HCT116 (cell line): ENCODE measurements at regions not wholly inside any gene's neighbourhood (a gene's known extent, or its start where the extent isn't known, plus 50 kb on each side); places are given as distances from the start of the nearest gene placed in this dataset.

Experiments
- ATAC-seq: fragments of 200-7000 bp; cut with Tn5 transposase; 2 replicates; pipeline ENCODE4 v1.9.1; 2020; ENCODE audit warnings: mild to moderate bottlenecking, moderate library complexity
- BruUV-seq: library from RNA; stranded (reverse); fragments of 400-500 nt; replicated peaks from 2 replicates; lab custom pipeline; 2021; lab: Mats Ljungman, UMichigan
- CTCF ChIA-PET: fragments of 300-600 bp; sonication (Branson Sonifier 250); formaldehyde crosslinking; loops from one replicate; lab custom pipeline; 2021; ENCODE audit warnings: antibody characterized with exemption; lab: Charles Lee
- POLR2A ChIA-PET: fragments of 300-600, 350-600 bp; sonication (Branson Sonifier 250); formaldehyde crosslinking; loops from one replicate; lab custom pipeline; 2021; ENCODE audit warnings: antibody characterized with exemption; lab: Charles Lee
- RAD21 ChIA-PET, 2 experiments: fragments of 300-600 bp; sonication (Branson Sonifier 250); formaldehyde crosslinking; loops; one replicate each; lab custom pipeline; 2023; ENCODE audit warnings: low total read pairs in 2 of 2; ENCODE audit not compliant: uncharacterized antibody in 2 of 2, unreplicated experiment in 2 of 2, low non-redundant PET in 1 of 2; lab: Charles Lee
- DNase-seq: peaks from one replicate; pipeline ENCODE4 v3.0.0-alpha.2; 2010; ENCODE audit warnings: low read depth, low spot score
- H2AFZ ChIP-seq: fragments of 200-600 bp; shearing (Covaris generic), sonication (generic); 2 replicates; pipeline ENCODE4 v1.6.1; 2017; ENCODE audit warnings: low read depth, mixed run types, mixed read lengths, antibody characterized with exemption, low read length; ENCODE audit not compliant: poor library complexity, severe bottlenecking
- H3K27ac ChIP-seq: 2 replicates; pipeline ENCODE4 v1.5.1; 2012; ENCODE audit warnings: low read depth, low read length
- H3K27me3 ChIP-seq: fragments of 200-600 bp; sonication (generic); 2 replicates; pipeline ENCODE4 v1.6.1; 2016; ENCODE audit warnings: mixed run types, low read length, mixed read lengths; ENCODE audit not compliant: insufficient read depth
- H3K36me3 ChIP-seq, 2 experiments: fragments of 200-500 bp in 1 of 2; fragments of 200-600 bp in 1 of 2; sonication (Bioruptor generic) in 1 of 2; sonication (generic) in 1 of 2; 2 replicates each; pipeline versions ENCODE4 v1.5.1 to v1.6.1; 2014 to 2016; ENCODE audit warnings: low read length in 2 of 2, inconsistent platforms in 1 of 2, mixed read lengths in 1 of 2, mixed run types in 1 of 2; ENCODE audit not compliant: insufficient read depth in 2 of 2, control insufficient read depth in 1 of 2
- H3K4me1 ChIP-seq, 2 experiments: fragments of 200-600 bp in 1 of 2; sonication (generic) in 1 of 2; 2 replicates each; pipeline versions ENCODE4 v1.5.1 to v1.6.1; 2012 to 2017; ENCODE audit warnings: low read length in 2 of 2, inconsistent platforms in 1 of 2, mild to moderate bottlenecking in 1 of 2, mixed read lengths in 1 of 2, mixed run types in 1 of 2, moderate library complexity in 1 of 2; ENCODE audit not compliant: insufficient read depth in 2 of 2, control insufficient read depth in 1 of 2
- H3K4me2 ChIP-seq: fragments of 200-600 bp; sonication (generic); 2 replicates; pipeline ENCODE4 v1.6.1; 2017; ENCODE audit warnings: mixed run types, low read length, mixed read lengths
- H3K4me3 ChIP-seq, 2 experiments: fragments of 200-600 bp in 1 of 2; sonication (generic) in 1 of 2; replicated peaks in 1 of 2; 2 replicates each; pipeline ENCODE4 v1.5.1; 2011 to 2016; ENCODE audit warnings: low read length in 2 of 2, control low read depth in 1 of 2, low read depth in 1 of 2, mild to moderate bottlenecking in 1 of 2, mixed read lengths in 1 of 2, mixed run types in 1 of 2
- H3K79me2 ChIP-seq: fragments of 200-600 bp; sonication (generic); 2 replicates; pipeline ENCODE4 v1.6.1; 2017; ENCODE audit warnings: mild to moderate bottlenecking, mixed run types, low read length, moderate library complexity, mixed read lengths; ENCODE audit not compliant: insufficient read depth
- H3K9ac ChIP-seq: fragments of 200-600 bp; sonication (generic); 2 replicates; pipeline ENCODE4 v1.6.1; 2016; ENCODE audit warnings: low read length, mixed read lengths
- H3K9me2 ChIP-seq: fragments of 200-600 bp; sonication (generic), shearing (Covaris generic); 2 replicates; pipeline ENCODE4 v1.6.1; 2017; ENCODE audit warnings: mixed run types, mild to moderate bottlenecking, moderate library complexity; ENCODE audit not compliant: insufficient read depth
- H3K9me3 ChIP-seq, 2 experiments: fragments of 200-500 bp in 1 of 2; fragments of 200-600 bp in 1 of 2; sonication (Bioruptor generic) in 1 of 2; sonication (generic) in 1 of 2; 2 replicates each; pipeline ENCODE4 v1.6.1; 2014 to 2017; ENCODE audit warnings: low read length in 2 of 2, mixed read lengths in 2 of 2, inconsistent platforms in 1 of 2, low read depth in 1 of 2, mild to moderate bottlenecking in 1 of 2, mixed run types in 1 of 2, moderate library complexity in 1 of 2; ENCODE audit not compliant: control insufficient read depth in 1 of 2, insufficient read depth in 1 of 2
- H4K20me1 ChIP-seq: fragments of 200-600 bp; sonication (generic), shearing (Covaris generic); 2 replicates; pipeline ENCODE4 v1.6.1; 2017; ENCODE audit warnings: mixed run types, mild to moderate bottlenecking, moderate library complexity; ENCODE audit not compliant: insufficient read depth
- CBX3 ChIP-seq: IDR thresholded peaks from 2 replicates; pipeline ENCODE4 v1.6.1; 2012; ENCODE audit warnings: low read depth
- CEBPB ChIP-seq: IDR thresholded peaks from 2 replicates; pipeline ENCODE4 v1.6.1; 2012; ENCODE audit warnings: low read depth
- POLR2A ChIP-seq: IDR thresholded peaks from 2 replicates; pipeline ENCODE4 v1.7.0; 2011; ENCODE audit warnings: borderline replicate concordance; ENCODE audit not compliant: insufficient read depth, insufficient read length; ENCODE audit errors: extremely low read depth
- SIN3A ChIP-seq: IDR thresholded peaks from 2 replicates; pipeline ENCODE4 v1.6.1; 2012; ENCODE audit warnings: low read depth
- SP1 ChIP-seq: IDR thresholded peaks from 2 replicates; pipeline ENCODE4 v1.6.1; 2012; ENCODE audit warnings: low read depth
- YY1 ChIP-seq: IDR thresholded peaks from 2 replicates; pipeline ENCODE4 v1.6.1; 2011; ENCODE audit warnings: low read length, low read depth, moderate library complexity, mild to moderate bottlenecking; ENCODE audit not compliant: insufficient replicate concordance; ENCODE audit errors: extremely low read depth
- ZBTB33 ChIP-seq: IDR thresholded peaks from 2 replicates; pipeline ENCODE4 v1.6.1; 2011; ENCODE audit warnings: mild to moderate bottlenecking, low read length, moderate library complexity; ENCODE audit not compliant: insufficient replicate concordance; ENCODE audit errors: extremely low read depth
- ZFX ChIP-seq: fragments of 450-650 bp; IDR thresholded peaks from 2 replicates; pipeline ENCODE4 v1.6.1; 2017
- intact Hi-C: fragments of 100-400 bp; cut with micrococcal nuclease; formaldehyde crosslinking; loops from 2 replicates; pipeline ENCODE4 v1.10.0; 2022
- TF ChIP-seq, protein P1 (sequence below): IDR thresholded peaks from 2 replicates; pipeline ENCODE4 v1.6.1; 2012
- TF ChIP-seq, protein P2 (sequence below): IDR thresholded peaks from 2 replicates; pipeline ENCODE4 v1.6.1; 2012

DNA sequence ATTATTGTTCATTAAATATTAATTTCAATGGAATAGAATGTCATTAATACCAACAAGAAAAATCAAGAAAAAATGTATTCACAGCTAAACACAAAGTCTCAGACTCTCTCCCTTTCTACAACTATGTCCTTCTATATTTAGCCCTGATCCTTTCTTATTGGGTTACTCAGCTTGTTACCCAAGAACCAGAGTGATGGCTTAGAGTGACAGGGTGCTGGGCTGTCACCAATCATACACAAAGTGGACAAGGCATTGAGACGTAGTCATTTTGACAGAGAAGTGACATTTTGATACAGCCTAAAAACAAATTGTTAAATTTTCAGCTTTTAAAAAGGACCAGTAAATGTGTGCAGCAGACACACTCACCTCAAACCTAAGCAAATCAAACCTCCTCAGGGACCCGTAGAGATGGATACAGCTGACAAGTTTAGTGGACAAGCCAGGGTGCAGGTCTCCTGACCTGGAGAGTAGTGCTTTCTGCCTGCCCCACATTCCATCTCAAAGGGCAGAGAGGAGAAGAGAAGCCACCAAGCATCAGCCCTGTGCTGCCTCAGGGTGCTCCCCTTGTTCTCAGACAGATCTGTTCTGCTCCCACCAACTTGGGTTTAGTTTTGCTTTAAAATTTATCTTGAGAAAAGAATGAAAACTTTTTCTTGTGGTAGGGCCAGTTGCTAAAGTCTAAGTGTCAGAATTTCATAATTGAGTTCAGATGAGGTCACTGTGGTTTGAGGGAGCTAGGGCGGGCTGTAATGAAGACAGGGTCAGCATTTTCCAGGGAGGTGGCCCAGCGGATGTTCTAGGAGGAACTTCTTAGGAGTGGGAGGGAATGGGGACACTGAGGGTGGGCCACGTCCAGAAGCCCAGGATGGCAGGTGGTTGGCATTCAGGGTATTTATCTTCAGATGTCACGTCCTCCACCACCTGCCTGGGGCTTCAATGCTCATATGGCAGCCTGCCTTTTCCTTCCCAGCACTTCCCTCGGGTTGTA is 136.5 kb upstream of the TBL1XR1 start:
- no TSS peak for BruUV-seq
- Histone ChIP-seq H3K4me2 (no peak overlapping the region), H3K4me3 (no peak overlapping the region), H3K36me3 (no peaks in the 10 kb centered on the region), H3K27ac (no peak overlapping the region), H3K9ac (no peak overlapping the region), H3K9me2 (no peaks in the 10 kb centered on the region), H3K4me1 (peaks cover 7 to 16% of the 10 kb centered on the region in 2 experiments), H3K9me3 (no peaks in the 10 kb centered on the region), H2AFZ (no peak overlapping the region), H4K20me1 (no peaks in the 10 kb centered on the region), H3K79me2 (no peaks in the 10 kb centered on the region), H3K27me3 (no peaks in the 10 kb centered on the region)
- intact Hi-C loops = no loop called here
- ChIA-PET RAD21 (no interaction called here), POLR2A (no interaction called here), CTCF (no interaction called here)
- TF ChIP-seq CEBPB (no peak), ZFX (no peak), ZBTB33 (no peak), SP1 (no peak), YY1 (no peak), CBX3 (no peak)
- DNase-seq (no peak), ATAC-seq (no peak)

DNA sequence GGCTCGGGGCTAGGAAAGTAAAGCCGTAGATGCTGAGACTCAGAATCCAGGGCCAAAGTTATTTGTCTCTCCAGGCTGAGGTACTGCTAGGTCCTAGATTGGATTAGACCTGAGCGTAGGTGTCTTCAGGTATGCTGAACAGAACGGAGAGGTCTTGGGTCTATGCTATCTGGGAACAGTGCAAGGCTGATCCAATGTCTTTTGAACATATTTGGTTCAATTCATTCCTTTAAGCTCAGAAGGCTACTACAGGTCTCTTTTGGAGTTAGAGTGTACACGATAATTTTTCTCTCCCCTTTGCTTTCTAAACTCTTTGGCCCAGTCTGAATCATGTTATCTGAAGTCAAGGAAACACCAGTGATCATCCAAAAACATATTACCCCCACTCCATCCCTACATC is 137.5 kb upstream of the TBL1XR1 start:
- DNase-seq (no peak), ATAC-seq (no peak)
- ChIA-PET CTCF (no interaction called here), POLR2A (no interaction called here), RAD21 (no interaction called here)
- Histone ChIP-seq H4K20me1 (no peaks in the 10 kb centered on the region), H3K79me2 (no peaks in the 10 kb centered on the region), H3K4me1 (peaks cover 7 to 16% of the 10 kb centered on the region in 2 experiments), H3K4me3 (no peak overlapping the region), H3K9me2 (no peaks in the 10 kb centered on the region), H3K9me3 (no peaks in the 10 kb centered on the region), H2AFZ (no peak overlapping the region), H3K36me3 (no peaks in the 10 kb centered on the region), H3K4me2 (no peak overlapping the region)
- no TSS peak for BruUV-seq
- intact Hi-C loops = no loop called here
- no peak for TF ChIP-seq ZBTB33
- TF ChIP-seq, protein P1, sequence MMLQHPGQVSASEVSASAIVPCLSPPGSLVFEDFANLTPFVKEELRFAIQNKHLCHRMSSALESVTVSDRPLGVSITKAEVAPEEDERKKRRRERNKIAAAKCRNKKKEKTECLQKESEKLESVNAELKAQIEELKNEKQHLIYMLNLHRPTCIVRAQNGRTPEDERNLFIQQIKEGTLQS = no peak
- TF ChIP-seq, protein P2, sequence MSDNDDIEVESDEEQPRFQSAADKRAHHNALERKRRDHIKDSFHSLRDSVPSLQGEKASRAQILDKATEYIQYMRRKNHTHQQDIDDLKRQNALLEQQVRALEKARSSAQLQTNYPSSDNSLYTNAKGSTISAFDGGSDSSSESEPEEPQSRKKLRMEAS = no peak
- TF ChIP-seq SIN3A = no peak
- TF ChIP-seq POLR2A = no peak
- TF ChIP-seq, all 23 proteins: peak for 0
- Histone ChIP-seq H3K27me3 (no peaks in the 10 kb centered on the region), H3K27ac (no peak overlapping the region), H3K9ac (no peak overlapping the region)
